GM12891 (cell line): ENCODE measurements at regions not wholly inside any gene's neighbourhood (a gene's known extent, or its start where the extent isn't known, plus 50 kb on each side); places are given as distances from the start of the nearest gene placed in this dataset.

Experiments used
- POLR2A ChIP-seq: IDR thresholded peaks from 2 replicates; pipeline ENCODE4 v1.6.1; 2011; ENCODE audit warnings: low read depth, low read length, control low read depth
- POLR2AphosphoS5 ChIP-seq: IDR thresholded peaks from 2 replicates; pipeline ENCODE4 v1.6.1; 2011; ENCODE audit warnings: low read depth, low read length, control low read depth
- TAF1 ChIP-seq: IDR thresholded peaks from 2 replicates; pipeline ENCODE4 v1.6.1; 2011; ENCODE audit warnings: low read depth, low read length, control low read depth

DNA sequence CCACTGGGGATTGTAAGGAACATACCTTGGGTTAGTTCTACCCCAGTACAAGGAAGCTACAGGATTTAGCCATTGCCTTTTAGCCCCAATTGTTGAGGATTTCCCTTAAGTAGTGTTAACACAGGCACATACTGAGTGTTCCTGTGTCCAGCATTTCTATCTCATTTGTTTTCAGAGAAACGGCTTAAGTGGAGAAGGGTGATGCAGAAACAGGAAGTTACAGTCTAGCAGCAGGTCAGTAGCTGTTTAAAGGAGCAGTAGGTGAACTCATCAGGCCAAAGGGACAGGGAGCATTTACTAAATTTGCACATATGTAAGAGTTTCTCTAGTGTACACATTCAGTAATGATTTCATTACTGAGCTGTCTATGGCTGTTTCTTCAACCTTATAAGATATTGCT is 644.2 kb upstream of the GJE1 start:
- no peak for TF ChIP-seq TAF1
- TF ChIP-seq POLR2A = no peak
- no peak for TF ChIP-seq POLR2AphosphoS5
